ENCODE measurements at regions not wholly inside any gene's neighbourhood (a gene's known extent, or its start where the extent isn't known, plus 50 kb on each side); places are given as distances from the start of the nearest gene placed in this dataset.

DNA sequence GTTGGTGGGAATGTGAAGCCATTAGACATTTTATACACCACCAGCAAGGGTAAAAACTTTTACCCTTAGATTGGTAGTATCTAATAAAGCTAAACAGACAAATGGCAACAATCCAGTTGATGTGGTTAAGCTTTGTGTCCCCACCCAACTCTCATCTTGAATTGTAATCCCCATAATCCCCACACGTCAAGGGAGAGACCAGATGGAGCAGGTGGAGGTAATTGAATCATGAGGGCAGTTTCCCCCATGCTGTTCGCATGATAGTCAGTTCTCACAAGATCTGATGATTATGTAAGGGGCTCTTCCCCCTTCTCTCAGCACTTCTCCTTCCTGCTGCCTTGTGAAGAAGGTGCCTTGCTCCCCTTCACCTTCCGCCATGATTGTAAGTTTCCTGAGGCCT lies 602.3 kb downstream of the NUF2 start:
- H3K27me3 ChIP-seq (ENCODE audit: control insufficient read depth, insufficient read depth, low read length), result no peaks in the 10 kb centered on the region
- no peak overlapping the region for H3K9ac ChIP-seq (ENCODE audit: low read length)
- no peak overlapping the region for H3K4me3 ChIP-seq (ENCODE audit: low read length)
- no peaks in the 10 kb centered on the region for H3K36me3 ChIP-seq (ENCODE audit: control insufficient read depth, low read depth, low read length)
- H3K4me1 ChIP-seq (ENCODE audit: control insufficient read depth, low read depth, low read length), result peaks cover 12% of the 10 kb centered on the region
- H3K27ac ChIP-seq (ENCODE audit: low read length), result no peak overlapping the region
- no peaks in the 10 kb centered on the region for H3K9me3 ChIP-seq (ENCODE audit: control insufficient read depth, low read depth, low read length)

DNA sequence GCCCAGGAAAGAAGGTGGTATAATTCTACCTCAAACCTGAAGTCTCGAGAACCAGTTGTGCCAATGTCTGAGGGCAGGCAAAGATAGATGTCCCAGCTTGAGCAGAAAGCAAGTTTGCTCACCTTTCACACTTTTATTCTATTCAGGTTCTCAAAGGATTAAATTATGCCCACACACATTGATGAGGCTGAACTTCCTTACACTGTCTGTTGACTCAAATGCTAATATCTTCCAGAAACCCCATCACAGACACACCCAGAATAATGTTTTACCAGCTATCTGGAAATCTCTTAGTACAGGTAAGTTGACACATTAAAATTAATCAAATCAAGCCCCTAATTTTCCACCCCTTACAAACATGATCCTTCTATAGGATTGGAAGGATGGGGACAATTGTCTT lies 605.7 kb downstream of the NUF2 start:
- H3K9me3 ChIP-seq (ENCODE audit: control insufficient read depth, low read depth, low read length), result no peaks in the 10 kb centered on the region
- H3K9ac ChIP-seq (ENCODE audit: low read length), result no peak overlapping the region
- no peak overlapping the region for H3K4me3 ChIP-seq (ENCODE audit: low read length)
- peaks cover 13% of the 10 kb centered on the region for H3K4me1 ChIP-seq (ENCODE audit: control insufficient read depth, low read depth, low read length)
- no peaks in the 10 kb centered on the region for H3K27me3 ChIP-seq (ENCODE audit: control insufficient read depth, insufficient read depth, low read length)
- H3K36me3 ChIP-seq (ENCODE audit: control insufficient read depth, low read depth, low read length), result no peaks in the 10 kb centered on the region
- no peak overlapping the region for H3K27ac ChIP-seq (ENCODE audit: low read length)

DNA sequence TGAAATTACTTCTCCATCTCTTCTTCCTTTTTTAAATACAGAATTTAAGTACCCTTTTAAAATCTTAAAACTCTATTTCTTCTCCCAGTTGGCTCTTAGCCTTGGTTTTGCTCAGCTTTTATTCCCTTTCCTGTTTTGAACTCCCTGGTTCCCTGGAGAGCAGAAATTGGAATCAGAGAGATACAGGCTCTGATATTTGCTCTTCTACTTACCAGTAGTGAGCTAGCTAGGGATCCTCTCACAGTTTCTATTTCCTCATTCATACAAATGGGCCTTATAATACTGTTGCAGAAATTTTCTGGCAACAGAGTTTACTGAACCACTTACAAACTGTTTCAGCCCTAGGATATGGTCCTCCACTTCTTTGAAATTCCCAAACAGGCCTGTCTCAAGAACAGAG lies 606.3 kb downstream of the NUF2 start:
- no peaks in the 10 kb centered on the region for H3K27me3 ChIP-seq (ENCODE audit: control insufficient read depth, insufficient read depth, low read length)
- no peak overlapping the region for H3K4me3 ChIP-seq (ENCODE audit: low read length)
- H3K9me3 ChIP-seq (ENCODE audit: control insufficient read depth, low read depth, low read length), result no peaks in the 10 kb centered on the region
- H3K27ac ChIP-seq (ENCODE audit: low read length), result peak overlapping the region; percentile 48
- H3K36me3 ChIP-seq (ENCODE audit: control insufficient read depth, low read depth, low read length), result no peaks in the 10 kb centered on the region
- peaks cover 13% of the 10 kb centered on the region for H3K4me1 ChIP-seq (ENCODE audit: control insufficient read depth, low read depth, low read length)
- peak overlapping the region; percentile 43 for H3K9ac ChIP-seq (ENCODE audit: low read length)

DNA sequence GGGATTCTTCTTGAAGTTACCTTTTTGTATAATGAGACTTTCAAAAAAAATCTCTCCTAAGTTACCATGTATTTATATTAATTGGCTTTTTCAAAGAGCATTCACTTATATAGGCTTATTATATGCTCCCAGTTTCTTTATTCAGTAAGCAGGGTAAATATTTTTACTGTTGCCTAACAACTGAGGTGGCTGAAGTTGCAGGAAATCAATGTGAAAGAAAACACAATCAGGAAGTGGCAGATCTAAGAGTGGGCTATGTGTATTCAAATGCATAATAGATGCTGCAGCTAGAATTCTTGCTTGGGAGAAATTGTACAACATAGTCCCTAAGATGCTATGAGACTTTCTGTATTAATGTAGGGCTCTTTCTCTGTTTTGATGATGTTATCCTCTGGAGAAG lies 606.9 kb downstream of the NUF2 start:
- Histone ChIP-seq H3K27ac (ENCODE audit: low read length) (peak overlapping the region; percentile 48), H3K4me3 (ENCODE audit: low read length) (no peak overlapping the region), H3K27me3 (ENCODE audit: control insufficient read depth, insufficient read depth, low read length) (no peaks in the 10 kb centered on the region), H3K9me3 (ENCODE audit: control insufficient read depth, low read depth, low read length) (no peaks in the 10 kb centered on the region), H3K4me1 (ENCODE audit: control insufficient read depth, low read depth, low read length) (peaks cover 17% of the 10 kb centered on the region), H3K36me3 (ENCODE audit: control insufficient read depth, low read depth, low read length) (no peaks in the 10 kb centered on the region), H3K9ac (ENCODE audit: low read length) (peak overlapping the region; percentile 43)

DNA sequence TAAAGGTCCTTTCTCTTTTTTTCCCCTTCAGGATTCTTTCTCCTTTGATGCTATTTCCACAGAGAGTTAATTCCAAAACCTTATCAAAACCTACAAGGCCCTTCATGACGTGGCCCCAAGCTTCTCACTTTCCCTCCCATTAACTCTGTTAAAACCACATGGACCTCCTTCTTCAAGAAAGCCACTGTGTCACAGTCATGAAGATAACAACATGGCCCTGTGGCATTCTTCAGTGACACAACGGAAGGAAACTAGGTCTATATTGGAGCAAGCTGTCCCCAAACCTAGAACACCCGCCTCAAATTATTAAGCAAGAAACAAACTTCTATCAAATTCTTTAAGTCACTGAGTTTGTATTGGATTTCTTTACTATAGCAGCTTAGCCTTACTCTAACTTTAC lies 611.1 kb downstream of the NUF2 start:
- Histone ChIP-seq H3K9ac (ENCODE audit: low read length) (no peak overlapping the region), H3K4me1 (ENCODE audit: control insufficient read depth, low read depth, low read length) (peaks cover 17% of the 10 kb centered on the region), H3K36me3 (ENCODE audit: control insufficient read depth, low read depth, low read length) (no peaks in the 10 kb centered on the region), H3K27ac (ENCODE audit: low read length) (no peak overlapping the region), H3K27me3 (ENCODE audit: control insufficient read depth, insufficient read depth, low read length) (no peaks in the 10 kb centered on the region), H3K9me3 (ENCODE audit: control insufficient read depth, low read depth, low read length) (no peaks in the 10 kb centered on the region), H3K4me3 (ENCODE audit: low read length) (no peak overlapping the region)

DNA sequence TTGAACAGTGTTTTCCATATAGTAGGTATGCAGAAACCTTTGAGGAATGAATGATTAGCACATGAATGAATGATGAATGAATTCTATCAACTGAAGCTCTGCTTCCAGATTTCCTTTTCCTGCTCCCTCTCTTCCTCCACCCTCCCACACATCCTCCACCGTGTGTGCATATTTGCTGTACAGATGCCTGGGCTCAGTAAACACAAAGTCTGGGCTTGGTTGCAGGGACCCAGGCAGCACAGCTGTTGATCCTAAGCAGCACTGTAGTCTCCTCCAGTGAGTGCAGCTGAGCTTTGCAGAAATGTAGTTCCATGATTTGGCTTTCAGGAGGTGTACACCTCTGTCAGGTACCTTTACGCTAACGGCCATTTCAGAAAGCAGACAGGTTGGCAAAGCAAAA lies 611.7 kb downstream of the NUF2 start:
- H3K9me3 ChIP-seq (ENCODE audit: control insufficient read depth, low read depth, low read length), result no peaks in the 10 kb centered on the region
- no peak overlapping the region for H3K27ac ChIP-seq (ENCODE audit: low read length)
- no peaks in the 10 kb centered on the region for H3K36me3 ChIP-seq (ENCODE audit: control insufficient read depth, low read depth, low read length)
- H3K4me1 ChIP-seq (ENCODE audit: control insufficient read depth, low read depth, low read length), result peaks cover 11% of the 10 kb centered on the region
- no peak overlapping the region for H3K9ac ChIP-seq (ENCODE audit: low read length)
- no peak overlapping the region for H3K4me3 ChIP-seq (ENCODE audit: low read length)
- no peaks in the 10 kb centered on the region for H3K27me3 ChIP-seq (ENCODE audit: control insufficient read depth, insufficient read depth, low read length)

DNA sequence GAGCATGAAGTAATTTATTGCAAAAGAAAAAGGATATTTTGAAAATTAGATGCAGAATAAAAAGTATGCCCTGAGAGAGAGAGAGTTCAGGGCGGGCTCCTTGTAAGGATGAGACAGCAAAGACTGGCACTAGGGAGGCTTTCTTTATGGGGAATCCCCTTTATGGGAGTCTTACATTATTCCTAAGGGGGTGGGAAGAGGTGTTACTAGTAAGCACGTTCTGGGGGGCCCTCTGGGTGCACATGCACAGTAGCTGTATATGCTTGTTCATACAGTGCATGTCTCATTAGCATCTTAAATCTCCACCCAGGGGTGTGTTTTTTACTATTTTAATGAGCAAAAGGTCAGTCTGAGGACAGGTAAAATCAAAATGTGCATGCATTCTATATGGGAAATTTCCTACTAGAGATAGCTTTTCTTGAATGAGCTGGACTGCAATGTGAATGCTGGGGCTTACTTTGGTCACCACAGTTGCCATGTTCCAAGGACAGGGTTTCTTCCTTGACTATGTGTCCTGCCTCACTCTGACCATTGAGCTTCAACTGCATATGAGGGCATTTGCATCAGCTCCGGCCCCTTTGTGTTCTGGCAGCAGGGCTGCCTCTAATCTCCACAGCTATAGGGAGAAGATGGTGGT lies 614.1 kb downstream of the NUF2 start:
- Histone ChIP-seq H3K9me3 (ENCODE audit: control insufficient read depth, low read depth, low read length) (no peaks in the 10 kb centered on the region), H3K27ac (ENCODE audit: low read length) (no peak overlapping the region), H3K9ac (ENCODE audit: low read length) (no peak overlapping the region), H3K27me3 (ENCODE audit: control insufficient read depth, insufficient read depth, low read length) (no peaks in the 10 kb centered on the region), H3K36me3 (ENCODE audit: control insufficient read depth, low read depth, low read length) (no peaks in the 10 kb centered on the region), H3K4me1 (ENCODE audit: control insufficient read depth, low read depth, low read length) (peaks cover 4% of the 10 kb centered on the region), H3K4me3 (ENCODE audit: low read length) (no peak overlapping the region)

DNA sequence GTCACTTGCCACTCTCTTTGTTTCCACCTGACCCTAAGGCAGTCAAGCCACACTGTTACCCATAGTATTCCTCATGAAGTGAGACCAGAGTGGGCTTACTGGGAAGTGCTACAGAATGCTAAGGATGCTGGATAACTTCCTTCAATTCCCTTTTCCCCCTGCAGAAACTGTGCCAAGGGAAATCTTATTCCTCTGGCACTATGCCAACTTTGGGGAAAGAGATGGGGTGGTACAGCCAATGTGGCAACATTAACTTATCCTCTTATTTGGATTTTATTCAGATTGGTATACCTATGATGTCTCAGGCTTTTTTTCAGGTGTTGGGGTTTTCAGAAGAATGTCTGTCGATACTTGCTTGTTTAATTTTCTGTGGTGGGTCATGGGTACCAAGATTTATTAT lies 599.4 kb upstream of the PBX1 start:
- Histone ChIP-seq H3K4me1 (ENCODE audit: control insufficient read depth, low read depth, low read length) (no peaks in the 10 kb centered on the region), H3K27ac (ENCODE audit: low read length) (no peak overlapping the region), H3K9me3 (ENCODE audit: control insufficient read depth, low read depth, low read length) (no peaks in the 10 kb centered on the region), H3K9ac (ENCODE audit: low read length) (no peak overlapping the region), H3K4me3 (ENCODE audit: low read length) (no peak overlapping the region), H3K36me3 (ENCODE audit: control insufficient read depth, low read depth, low read length) (no peaks in the 10 kb centered on the region), H3K27me3 (ENCODE audit: control insufficient read depth, insufficient read depth, low read length) (no peaks in the 10 kb centered on the region)

DNA sequence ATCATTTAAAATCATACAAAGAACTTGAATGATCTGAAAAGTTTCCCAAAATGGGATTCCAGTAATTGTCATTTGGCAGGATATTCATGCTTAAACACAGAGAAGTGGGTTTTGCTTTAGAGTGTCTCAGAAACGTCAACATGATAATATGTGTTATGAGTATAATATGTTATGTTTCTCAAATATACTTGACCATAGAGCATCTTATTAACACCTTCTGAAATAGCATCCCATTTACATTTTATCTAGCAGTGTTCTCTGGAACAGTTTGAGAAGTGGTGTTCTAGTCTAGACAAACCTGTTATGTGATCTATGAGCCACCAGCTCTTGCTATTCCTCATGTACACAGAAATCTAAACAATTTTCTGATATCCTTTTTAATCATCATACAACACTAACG lies 588.8 kb upstream of the PBX1 start:
- Histone ChIP-seq H3K27me3 (ENCODE audit: control insufficient read depth, insufficient read depth, low read length) (no peaks in the 10 kb centered on the region), H3K36me3 (ENCODE audit: control insufficient read depth, low read depth, low read length) (no peaks in the 10 kb centered on the region), H3K9me3 (ENCODE audit: control insufficient read depth, low read depth, low read length) (no peaks in the 10 kb centered on the region), H3K27ac (ENCODE audit: low read length) (no peak overlapping the region), H3K9ac (ENCODE audit: low read length) (no peak overlapping the region), H3K4me1 (ENCODE audit: control insufficient read depth, low read depth, low read length) (no peaks in the 10 kb centered on the region), H3K4me3 (ENCODE audit: low read length) (no peak overlapping the region)

DNA sequence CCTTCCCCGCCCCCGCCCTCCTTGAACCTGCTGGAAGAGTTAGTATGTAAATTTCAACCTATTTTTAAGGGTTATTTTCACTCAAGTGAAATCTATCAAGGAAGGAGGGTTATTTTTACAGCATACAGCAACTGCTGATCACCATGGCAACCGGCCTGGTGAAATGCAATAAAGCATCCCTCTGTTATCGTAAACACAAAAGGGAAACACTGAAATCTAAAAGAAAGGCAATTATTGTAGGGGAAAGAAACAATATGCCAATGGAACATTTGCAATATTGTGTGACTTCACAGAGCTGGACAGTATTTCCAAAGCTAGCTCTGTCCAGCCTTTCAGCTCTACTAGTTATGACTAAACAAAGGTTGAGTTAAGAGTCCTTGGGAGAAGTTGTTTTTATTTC lies 588.3 kb upstream of the PBX1 start:
- Histone ChIP-seq H3K4me1 (ENCODE audit: control insufficient read depth, low read depth, low read length) (no peaks in the 10 kb centered on the region), H3K27ac (ENCODE audit: low read length) (no peak overlapping the region), H3K36me3 (ENCODE audit: control insufficient read depth, low read depth, low read length) (no peaks in the 10 kb centered on the region), H3K9ac (ENCODE audit: low read length) (no peak overlapping the region), H3K27me3 (ENCODE audit: control insufficient read depth, insufficient read depth, low read length) (no peaks in the 10 kb centered on the region), H3K9me3 (ENCODE audit: control insufficient read depth, low read depth, low read length) (no peaks in the 10 kb centered on the region), H3K4me3 (ENCODE audit: low read length) (no peak overlapping the region)

DNA sequence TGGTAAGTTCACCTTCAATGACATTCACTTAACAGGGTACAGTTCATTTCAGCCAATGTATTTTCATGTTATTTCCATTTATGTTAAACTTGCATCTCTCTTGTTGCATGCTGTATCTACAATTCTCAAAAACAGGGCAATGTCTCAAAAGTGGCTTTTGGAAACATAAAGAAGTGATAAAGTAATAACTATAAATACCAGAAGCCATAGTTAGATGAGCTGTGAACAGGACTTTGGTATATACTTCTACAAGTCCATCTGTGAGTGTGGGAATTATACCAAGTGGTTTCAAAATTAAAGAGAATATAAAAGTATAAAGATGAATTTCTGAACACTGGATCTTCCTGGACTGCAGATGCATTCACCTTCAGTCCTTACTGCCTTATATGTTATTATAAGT lies 585.4 kb upstream of the PBX1 start:
- Histone ChIP-seq H3K27ac (ENCODE audit: low read length) (no peak overlapping the region), H3K27me3 (ENCODE audit: control insufficient read depth, insufficient read depth, low read length) (no peaks in the 10 kb centered on the region)

DNA sequence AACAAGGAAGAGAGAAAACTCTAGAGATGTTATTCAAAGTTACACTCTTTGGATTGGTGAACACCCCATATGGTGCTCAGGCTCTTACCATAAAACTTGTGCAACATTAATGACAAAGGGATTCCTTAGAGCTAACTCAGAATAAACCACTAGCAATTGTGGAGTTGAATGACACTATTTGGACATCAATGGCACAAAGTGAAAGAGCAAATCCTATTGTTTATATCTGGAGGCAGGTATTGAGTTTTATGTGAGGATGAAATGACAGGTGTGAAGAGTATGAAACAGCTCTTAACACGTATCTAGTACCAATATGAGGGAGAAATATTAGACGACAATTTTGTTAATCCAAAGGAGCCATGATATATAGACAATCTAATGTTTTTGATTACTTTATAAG lies 584.9 kb upstream of the PBX1 start:
- no peaks in the 10 kb centered on the region for H3K27me3 ChIP-seq (ENCODE audit: control insufficient read depth, insufficient read depth, low read length)
- H3K27ac ChIP-seq (ENCODE audit: low read length), result no peak overlapping the region
- no peaks in the 10 kb centered on the region for H3K9me3 ChIP-seq (ENCODE audit: control insufficient read depth, low read depth, low read length)
- no peaks in the 10 kb centered on the region for H3K36me3 ChIP-seq (ENCODE audit: control insufficient read depth, low read depth, low read length)
- no peak overlapping the region for H3K4me3 ChIP-seq (ENCODE audit: low read length)
- H3K9ac ChIP-seq (ENCODE audit: low read length), result no peak overlapping the region
- H3K4me1 ChIP-seq (ENCODE audit: control insufficient read depth, low read depth, low read length), result no peaks in the 10 kb centered on the region

More for the DNA sequence above, 585.4 kb upstream of the PBX1 start:
- no peaks in the 10 kb centered on the region for H3K9me3 ChIP-seq (ENCODE audit: control insufficient read depth, low read depth, low read length)
- H3K4me1 ChIP-seq (ENCODE audit: control insufficient read depth, low read depth, low read length), result no peaks in the 10 kb centered on the region
- H3K4me3 ChIP-seq (ENCODE audit: low read length), result no peak overlapping the region
- no peaks in the 10 kb centered on the region for H3K36me3 ChIP-seq (ENCODE audit: control insufficient read depth, low read depth, low read length)
- H3K9ac ChIP-seq (ENCODE audit: low read length), result no peak overlapping the region

Data from iPS-18a (cell line).